T-helper 1 cell (primary cell): ENCODE measurements at regions not wholly inside any gene's neighbourhood (a gene's known extent, or its start where the extent isn't known, plus 50 kb on each side); places are given as distances from the start of the nearest gene placed in this dataset.

Experiments
- DNase-seq, 5 donors: peaks; one replicate each; pipeline ENCODE4 v3.0.0-alpha.2; 2012 to 2020

GRCh38 chr12:21993438-21993981 is 52.3 kb upstream of the ABCC9 start:
- no peak for DNase-seq

GRCh38 chr12:21992823-21993222 is 51.6 kb upstream of the ABCC9 start:
- peak in 1 of 5 donors; percentile 50 for DNase-seq

- no peak for DNase-seq
Observed at GRCh38 chr12:21991526-21991925, 50.3 kb upstream of the ABCC9 start.
